Transverse colon (tissue), 4 donors: ENCODE measurements at regions not wholly inside any gene's neighbourhood (a gene's known extent, or its start where the extent isn't known, plus 50 kb on each side); places are given as distances from the start of the nearest gene placed in this dataset.

ENCODE experiments used
- DNase-seq: peaks from one replicate; pipeline ENCODE4 v3.0.0-alpha.2; 2019
- H3K27ac ChIP-seq, 4 donors: fragments of 200-600 bp; sonication (generic); 2 replicates each; pipeline ENCODE4 v1.5.1; 2016 to 2018; ENCODE audit warnings: inconsistent platforms in 4 of 4
- H3K27me3 ChIP-seq: fragments of 200-600 bp; sonication (generic); 2 replicates; pipeline ENCODE4 v1.5.1; 2017; ENCODE audit warnings: inconsistent platforms
- H3K36me3 ChIP-seq, 4 donors: fragments of 200-600 bp; sonication (generic); 2 replicates each; pipeline ENCODE4 v1.5.1; 2017 to 2019; ENCODE audit warnings: inconsistent platforms in 4 of 4
- H3K4me1 ChIP-seq, 4 donors: fragments of 200-600 bp; sonication (generic); 2 replicates each; pipeline ENCODE4 v1.5.1; 2017 to 2020; ENCODE audit warnings: inconsistent platforms in 4 of 4
- H3K4me3 ChIP-seq, 4 donors: fragments of 200-600 bp; sonication (generic); 1 replicate in 1 of 4; 2 replicates in 3 of 4; pipeline versions ENCODE4 v1.5.1 to v1.6.1; 2017 to 2019; ENCODE audit warnings: inconsistent platforms in 4 of 4
- H3K9me3 ChIP-seq, 2 donors: fragments of 200-600 bp; sonication (generic); 2 replicates each; pipeline ENCODE4 v1.5.1; 2017 to 2019; ENCODE audit warnings: inconsistent platforms in 2 of 2
- CTCF ChIP-seq, 5 experiments: fragments of 200-600 bp in 3 of 5; fragments of 450-650 bp in 2 of 5; sonication (generic) in 3 of 5; IDR thresholded peaks; 1 replicate in 2 of 5; 2 replicates in 3 of 5; pipeline ENCODE4 v1.5.1; 2016 to 2017; ENCODE audit warnings: antibody characterized with exemption in 5 of 5, inconsistent platforms in 3 of 5, mild to moderate bottlenecking in 2 of 5, moderate library complexity in 1 of 5
- EP300 ChIP-seq: sonication (generic); formaldehyde crosslinking; IDR thresholded peaks from one replicate; pipeline ENCODE4 v1.6.1; 2017; ENCODE audit warnings: antibody characterized with exemption, low read depth
- POLR2A ChIP-seq: fragments of 450-650 bp; IDR thresholded peaks from one replicate; pipeline ENCODE4 v1.6.1; 2016; ENCODE audit warnings: antibody characterized with exemption, mild to moderate bottlenecking, moderate library complexity
- POLR2AphosphoS5 ChIP-seq, 3 donors: sonication (generic); formaldehyde crosslinking; IDR thresholded peaks; one replicate each; pipeline ENCODE4 v1.6.1; 2016; ENCODE audit warnings: antibody characterized with exemption in 3 of 3
- WGBS, 2 donors: methylation state at CpG; one replicate each; pipeline ENCODE4 v1.1.5; 2018; ENCODE audit warnings: low coverage in 1 of 2; 5-methylcytosine and 5-hydroxymethylcytosine counted together
- in situ Hi-C, 4 donors: fragments of 200-750 bp; cut with MboI; loops; one replicate each; pipeline versions ENCODE4 v1.15.0 to v1.15.1; 2017; ENCODE audit warnings: low sequenced_read_pairs in 3 of 4, low pct_ligation_motif_present in 1 of 4, low pct_unique_long_range_greater_than_20kb in 1 of 4
- intact Hi-C: fragments of 100-400 bp; cut with DNase I; formaldehyde crosslinking; loops from one replicate; pipeline ENCODE4 v1.15.1; 2023; ENCODE audit warnings: low total_unique reads

DNA sequence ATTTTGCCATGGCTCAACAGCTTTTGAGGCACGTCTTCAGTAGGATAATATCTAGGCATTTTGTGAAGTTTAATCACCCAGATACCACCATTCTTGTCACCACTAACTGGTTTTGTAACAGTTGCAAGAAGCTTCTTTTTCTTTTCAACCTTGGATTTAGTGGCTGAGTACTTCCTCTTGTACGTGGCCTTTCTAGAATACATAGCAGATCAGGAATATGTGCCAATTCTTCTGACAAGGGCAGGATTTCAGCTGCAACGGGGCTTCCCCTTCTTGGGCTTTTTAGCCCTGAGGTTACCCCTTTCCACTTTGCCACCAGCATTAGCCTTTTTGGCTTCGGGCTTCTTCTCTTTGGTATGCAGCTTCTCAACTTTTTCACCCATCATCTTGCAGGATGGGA, 79.3 kb upstream of the WARS2 start:
- H3K9me3 ChIP-seq = no peaks in the 10 kb centered on the region
- intact Hi-C loops = no loop called here
- no peak overlapping the region for H3K27ac ChIP-seq
- H3K4me3 ChIP-seq = no peak overlapping the region
- TF ChIP-seq CTCF (IDR thresholded peaks at IDR 0.05) (no peak), EP300 (no peak), POLR2AphosphoS5 (IDR thresholded peaks at IDR 0.05) (no peak), POLR2A (no peak)
- WGBS, 2 donors = 74 to 87% methylated on average over 2 to 4 of the region's 4 CpGs
- H3K4me1 ChIP-seq = no peaks in the 10 kb centered on the region
- H3K36me3 ChIP-seq = no peaks in the 10 kb centered on the region
- no peaks in the 10 kb centered on the region for H3K27me3 ChIP-seq
- in situ Hi-C loops = no loop called here
- no peak for DNase-seq

DNA sequence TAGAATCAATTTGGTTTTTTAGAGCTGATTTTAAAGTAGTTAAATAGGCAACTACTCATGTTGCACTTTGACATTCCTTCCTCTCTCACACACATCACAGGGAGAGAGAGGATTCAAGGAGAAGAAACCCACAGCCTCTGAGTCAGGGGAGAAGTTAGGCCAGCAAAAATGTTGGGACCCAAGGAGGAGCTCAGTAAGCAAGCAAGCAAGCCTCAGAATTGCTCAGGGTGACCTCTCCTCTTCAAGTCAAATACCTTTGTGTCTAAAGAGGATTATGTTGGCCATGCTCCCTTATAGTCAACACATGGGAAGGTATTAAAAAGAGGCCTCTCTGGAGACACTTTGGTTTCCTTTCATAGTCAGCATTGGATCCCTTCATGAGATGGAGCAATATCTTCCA, 80.5 kb upstream of the WARS2 start:
- no peaks in the 10 kb centered on the region for H3K27me3 ChIP-seq
- no peak for TF ChIP-seq CTCF (IDR thresholded peaks at IDR 0.05)
- TF ChIP-seq POLR2A = no peak
- TF ChIP-seq POLR2AphosphoS5 (IDR thresholded peaks at IDR 0.05) = no peak
- no peak for TF ChIP-seq EP300
- no peak overlapping the region for H3K27ac ChIP-seq
- in situ Hi-C loops (no loop called here), intact Hi-C loops (no loop called here)
- no peaks in the 10 kb centered on the region for H3K4me1 ChIP-seq
- H3K9me3 ChIP-seq = no peaks in the 10 kb centered on the region
- no peak for DNase-seq
- no peak overlapping the region for H3K4me3 ChIP-seq
- no peaks in the 10 kb centered on the region for H3K36me3 ChIP-seq

GRCh38 chr1:119222271-119222670, 81.8 kb upstream of the WARS2 start:
- TF ChIP-seq EP300 (no peak), POLR2AphosphoS5 (IDR thresholded peaks at IDR 0.05) (no peak), CTCF (IDR thresholded peaks at IDR 0.05) (no peak), POLR2A (no peak)
- Histone ChIP-seq H3K4me3 (no peak overlapping the region), H3K27ac (no peak overlapping the region), H3K4me1 (no peaks in the 10 kb centered on the region), H3K36me3 (no peaks in the 10 kb centered on the region), H3K9me3 (no peaks in the 10 kb centered on the region), H3K27me3 (no peaks in the 10 kb centered on the region)
- intact Hi-C loops = no loop called here
- 87 to 89% methylated on average over 5 of the region's 5 CpGs for WGBS, 2 donors
- no peak for DNase-seq
- in situ Hi-C loops = no loop called here

GRCh38 chr1:119225265-119225664, 84.8 kb upstream of the WARS2 start:
- intact Hi-C loops (no loop called here), in situ Hi-C loops (no loop called here)
- TF ChIP-seq EP300 (no peak), CTCF (IDR thresholded peaks at IDR 0.05) (no peak), POLR2A (no peak), POLR2AphosphoS5 (IDR thresholded peaks at IDR 0.05) (no peak)
- Histone ChIP-seq H3K4me3 (no peak overlapping the region), H3K27ac (no peak overlapping the region), H3K9me3 (no peaks in the 10 kb centered on the region), H3K4me1 (no peaks in the 10 kb centered on the region), H3K27me3 (no peaks in the 10 kb centered on the region), H3K36me3 (no peaks in the 10 kb centered on the region)
- DNase-seq = no peak
